SK-N-MC (cell line): ENCODE measurements at regions not wholly inside any gene's neighbourhood (a gene's known extent, or its start where the extent isn't known, plus 50 kb on each side); places are given as distances from the start of the nearest gene placed in this dataset.

Source experiments
- DNase-seq: peaks from one replicate; pipeline ENCODE4 v3.0.0-alpha.2; 2011; ENCODE audit warnings: low read depth, low spot score
- H3K27ac ChIP-seq: fragments of 200-600 bp; sonication (generic); 2 replicates; pipeline ENCODE4 v1.5.1; 2016; ENCODE audit warnings: mixed run types
- H3K36me3 ChIP-seq: fragments of 200-600 bp; sonication (generic); 2 replicates; pipeline ENCODE4 v1.6.1; 2017; ENCODE audit warnings: antibody characterized with exemption, low read length, mixed read lengths; ENCODE audit not compliant: insufficient read depth
- H3K4me3 ChIP-seq: fragments of 200-600 bp; sonication (generic); 2 replicates; pipeline ENCODE4 v1.5.1; 2016
- H3K9ac ChIP-seq: fragments of 200-600 bp; sonication (generic); 2 replicates; pipeline ENCODE4 v1.8.0; 2017; ENCODE audit warnings: mixed run types, mixed read lengths; ENCODE audit not compliant: insufficient read length
- H3K9me3 ChIP-seq: fragments of 200-600 bp; sonication (generic); 2 replicates; pipeline ENCODE4 v1.6.1; 2017; ENCODE audit warnings: low read depth, mild to moderate bottlenecking, antibody characterized with exemption, low read length, moderate library complexity, mixed read lengths
- EZH2 ChIP-seq: fragments of 200-600 bp; sonication (generic); IDR thresholded peaks from one replicate; pipeline ENCODE4 v1.6.1; 2017; ENCODE audit warnings: antibody characterized with exemption
- FOXP2 ChIP-seq: optimal IDR thresholded peaks from 2 replicates; pipeline ENCODE3; 2011; ENCODE audit warnings: mild to moderate bottlenecking, moderate library complexity; ENCODE audit not compliant: insufficient read depth; ENCODE audit errors: extremely low read length, control extremely low read depth
- POLR2AphosphoS5 ChIP-seq: IDR thresholded peaks from 2 replicates; pipeline ENCODE4 v1.6.1; 2012; ENCODE audit warnings: mild to moderate bottlenecking, low read depth, low read length, borderline replicate concordance

DNA sequence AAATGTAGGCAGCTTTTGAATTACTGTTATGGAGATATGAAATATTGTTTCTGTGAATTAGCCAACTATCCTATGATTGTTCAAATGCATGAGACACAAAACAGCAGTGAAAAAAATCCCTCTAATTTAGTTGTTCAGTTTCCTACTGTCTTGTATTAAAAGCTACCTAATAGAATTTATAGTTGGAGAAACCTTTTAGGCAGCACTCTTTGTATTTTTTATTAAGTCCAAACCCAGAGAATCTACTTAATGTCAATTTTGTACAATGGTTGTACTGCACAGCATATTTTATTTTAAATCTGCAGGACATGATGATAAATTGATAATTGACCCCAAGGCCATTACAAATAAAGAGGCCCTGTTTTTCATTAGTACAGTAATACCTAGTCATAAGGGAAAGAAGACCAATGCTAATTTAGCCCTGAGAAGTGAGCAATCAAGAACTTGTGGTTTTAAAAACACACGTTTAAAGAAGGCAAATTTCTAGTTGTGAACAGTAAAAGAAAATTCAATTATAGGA lies 607.5 kb downstream of the ISL1 start:
- no peak overlapping the region for H3K27ac ChIP-seq
- H3K9ac ChIP-seq, result no peak overlapping the region
- TF ChIP-seq EZH2 (no peak), FOXP2 (no peak), POLR2AphosphoS5 (no peak)
- H3K36me3 ChIP-seq, result no peaks in the 10 kb centered on the region
- no peaks in the 10 kb centered on the region for H3K9me3 ChIP-seq
- DNase-seq, result no peak
- no peak overlapping the region for H3K4me3 ChIP-seq

GRCh38 chr5:51991940-51992339 lies 608.7 kb downstream of the ISL1 start:
- Histone ChIP-seq H3K36me3 (no peaks in the 10 kb centered on the region), H3K4me3 (no peak overlapping the region), H3K9me3 (no peaks in the 10 kb centered on the region), H3K9ac (no peak overlapping the region), H3K27ac (no peak overlapping the region)
- no peak for DNase-seq
- TF ChIP-seq FOXP2 (no peak), EZH2 (no peak), POLR2AphosphoS5 (no peak)

- Histone ChIP-seq H3K36me3 (no peaks in the 10 kb centered on the region), H3K9me3 (no peaks in the 10 kb centered on the region), H3K4me3 (no peak overlapping the region), H3K27ac (no peak overlapping the region), H3K9ac (no peak overlapping the region)
- no peak for TF ChIP-seq EZH2
- TF ChIP-seq POLR2AphosphoS5, result no peak
- DNase-seq, result no peak
Observed at GRCh38 chr5:51995773-51996306, 612.6 kb downstream of the ISL1 start.

DNA sequence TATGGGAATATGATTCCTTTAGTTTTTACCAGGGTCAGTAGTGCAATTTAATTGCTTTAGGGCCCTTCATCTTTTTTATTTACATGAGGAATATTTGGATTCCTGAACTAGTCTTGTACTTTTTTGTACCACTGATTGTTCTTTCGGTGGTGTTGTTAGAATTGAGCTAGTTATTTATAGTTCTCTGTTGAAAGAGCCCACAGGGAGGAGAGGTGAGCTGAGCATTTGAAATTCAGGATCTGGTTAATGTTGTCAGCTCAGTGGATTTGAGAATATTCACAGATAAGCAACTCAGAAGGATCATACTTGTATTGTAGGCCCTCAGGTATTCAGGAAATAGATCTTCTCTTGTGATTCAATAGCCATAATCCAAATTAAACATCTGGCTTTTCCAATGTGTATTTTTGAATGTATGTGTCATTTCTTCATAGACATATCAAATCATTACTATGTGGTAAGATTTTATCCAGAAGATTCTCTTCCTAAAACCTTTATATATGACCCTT lies 613.2 kb downstream of the ISL1 start:
- no peak overlapping the region for H3K9ac ChIP-seq

GRCh38 chr5:51997500-51997899 lies 614.3 kb downstream of the ISL1 start:
- no peak overlapping the region for H3K27ac ChIP-seq
- no peaks in the 10 kb centered on the region for H3K36me3 ChIP-seq
- H3K9me3 ChIP-seq, result no peaks in the 10 kb centered on the region
- no peak for DNase-seq
- no peak for TF ChIP-seq EZH2
- TF ChIP-seq FOXP2, result no peak
- no peak for TF ChIP-seq POLR2AphosphoS5
- no peak overlapping the region for H3K9ac ChIP-seq
- H3K4me3 ChIP-seq, result no peak overlapping the region

More for the DNA sequence above, 613.2 kb downstream of the ISL1 start:
- Histone ChIP-seq H3K27ac (no peak overlapping the region), H3K4me3 (no peak overlapping the region), H3K36me3 (no peaks in the 10 kb centered on the region), H3K9me3 (no peaks in the 10 kb centered on the region)
- no peak for DNase-seq
- TF ChIP-seq FOXP2, result no peak
- TF ChIP-seq POLR2AphosphoS5, result no peak

DNA sequence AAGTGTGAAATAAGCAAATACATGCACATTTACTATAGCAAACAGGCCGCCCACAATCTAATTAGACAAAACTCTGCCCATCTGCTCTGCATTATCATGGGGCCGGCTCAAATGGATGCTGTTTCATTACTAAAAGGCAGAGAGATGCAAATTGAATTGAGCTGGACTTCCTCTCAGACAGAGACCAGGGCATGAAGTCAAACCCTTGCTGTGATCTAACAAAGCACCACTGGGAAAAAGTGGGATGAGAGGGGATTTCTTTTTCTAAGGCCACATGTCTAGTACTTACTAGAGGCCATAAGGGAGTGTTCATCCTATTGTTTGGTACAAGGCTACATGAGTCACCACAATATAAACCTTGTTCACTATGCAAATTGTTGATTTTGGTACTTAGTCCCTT lies 614.7 kb downstream of the ISL1 start:
- TF ChIP-seq FOXP2 (no peak), POLR2AphosphoS5 (no peak), EZH2 (no peak)
- Histone ChIP-seq H3K27ac (no peak overlapping the region), H3K9ac (no peak overlapping the region), H3K36me3 (no peaks in the 10 kb centered on the region), H3K9me3 (no peaks in the 10 kb centered on the region), H3K4me3 (no peak overlapping the region)
- DNase-seq, result no peak

GRCh38 chr5:52007230-52007858 lies 624.1 kb downstream of the ISL1 start:
- H3K4me3 ChIP-seq, result no peak overlapping the region
- no peak for TF ChIP-seq FOXP2
- no peak for TF ChIP-seq EZH2
- TF ChIP-seq POLR2AphosphoS5, result no peak
- H3K36me3 ChIP-seq, result no peaks in the 10 kb centered on the region
- H3K27ac ChIP-seq, result no peak overlapping the region
- no peaks in the 10 kb centered on the region for H3K9me3 ChIP-seq
- peak; percentile 58 for DNase-seq
- H3K9ac ChIP-seq, result no peak overlapping the region

GRCh38 chr5:52010454-52010853 lies 627.2 kb downstream of the ISL1 start:
- no peak for TF ChIP-seq FOXP2
- no peak for TF ChIP-seq POLR2AphosphoS5
- TF ChIP-seq EZH2, result no peak
- no peaks in the 10 kb centered on the region for H3K9me3 ChIP-seq
- no peak overlapping the region for H3K27ac ChIP-seq
- no peaks in the 10 kb centered on the region for H3K36me3 ChIP-seq
- no peak for DNase-seq
- no peak overlapping the region for H3K9ac ChIP-seq
- no peak overlapping the region for H3K4me3 ChIP-seq

DNA sequence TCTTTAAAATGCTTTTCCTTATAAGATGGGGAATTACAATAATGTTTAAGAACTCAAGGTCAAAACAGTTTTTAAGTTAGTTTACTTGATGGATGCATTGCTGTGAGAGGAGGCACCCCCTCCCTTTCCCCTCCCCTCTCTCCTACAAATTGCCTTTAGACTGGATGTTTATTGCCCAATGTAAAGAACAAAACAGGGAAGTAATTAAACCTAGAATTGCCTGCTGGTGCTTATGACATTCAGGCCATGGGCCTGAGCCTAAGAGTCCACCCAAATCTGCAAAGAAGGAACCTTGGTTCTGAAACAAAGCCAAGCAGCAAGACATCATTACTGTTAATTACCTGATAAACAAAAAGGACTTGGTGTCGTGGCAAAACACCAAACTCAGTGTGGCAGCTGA lies 630.3 kb downstream of the ISL1 start:
- no peak for TF ChIP-seq EZH2
- TF ChIP-seq POLR2AphosphoS5, result no peak
- TF ChIP-seq FOXP2, result no peak
- no peak for DNase-seq

More for the DNA sequence above, 630.3 kb downstream of the ISL1 start:
- no peak overlapping the region for H3K9ac ChIP-seq
- H3K27ac ChIP-seq, result no peak overlapping the region
- no peak overlapping the region for H3K4me3 ChIP-seq
- H3K36me3 ChIP-seq, result no peaks in the 10 kb centered on the region
- no peaks in the 10 kb centered on the region for H3K9me3 ChIP-seq
